H9 (cell line): ENCODE measurements at regions not wholly inside any gene's neighbourhood (a gene's known extent, or its start where the extent isn't known, plus 50 kb on each side); places are given as distances from the start of the nearest gene placed in this dataset.

Source experiments
- DNase-seq: peaks from one replicate; pipeline ENCODE4 v3.0.0-alpha.2; 2017
- H2AFZ ChIP-seq: one replicate; pipeline ENCODE4 v1.6.1; 2013; ENCODE audit warnings: mild to moderate bottlenecking, low read length, control low read depth, moderate library complexity
- H2AK5ac ChIP-seq: 2 replicates; pipeline ENCODE4 v1.6.1; 2013; ENCODE audit warnings: low read length, control low read depth, mixed read lengths; ENCODE audit not compliant: insufficient read length
- H2BK120ac ChIP-seq: one replicate; pipeline ENCODE4 v1.6.1; 2013; ENCODE audit warnings: low read depth, mild to moderate bottlenecking, low read length, control low read depth, inconsistent platforms; ENCODE audit not compliant: poor library complexity, severe bottlenecking
- H2BK12ac ChIP-seq: 2 replicates; pipeline ENCODE4 v1.6.1; 2013; ENCODE audit warnings: low read length, control low read depth, mixed read lengths, low read depth; ENCODE audit not compliant: insufficient read length
- H2BK15ac ChIP-seq: 2 replicates; pipeline ENCODE4 v1.6.1; 2013; ENCODE audit warnings: low read depth, low read length, control low read depth
- H2BK20ac ChIP-seq: one replicate; pipeline ENCODE4 v1.6.1; 2013; ENCODE audit warnings: low read depth, mild to moderate bottlenecking, low read length, control low read depth, inconsistent platforms; ENCODE audit not compliant: poor library complexity, severe bottlenecking
- H2BK5ac ChIP-seq: 2 replicates; pipeline ENCODE4 v1.6.1; 2013; ENCODE audit warnings: low read length, control low read depth, mixed read lengths; ENCODE audit not compliant: insufficient read length
- H3K14ac ChIP-seq: 2 replicates; pipeline ENCODE4 v1.6.1; 2013; ENCODE audit warnings: low read length, control low read depth; ENCODE audit not compliant: insufficient read depth
- H3K18ac ChIP-seq: 2 replicates; pipeline ENCODE4 v1.6.1; 2013; ENCODE audit warnings: low read depth, mild to moderate bottlenecking, mixed read lengths, low read length, control low read depth; ENCODE audit not compliant: insufficient read length
- H3K23ac ChIP-seq: 2 replicates; pipeline ENCODE4 v1.6.1; 2013; ENCODE audit warnings: low read length, control low read depth, mixed read lengths, low read depth; ENCODE audit not compliant: insufficient read length
- H3K23me2 ChIP-seq: 2 replicates; pipeline ENCODE4 v1.6.1; 2013; ENCODE audit warnings: low read depth, mild to moderate bottlenecking, mixed read lengths, low read length, control low read depth; ENCODE audit not compliant: insufficient read length, poor library complexity, severe bottlenecking
- H3K27ac ChIP-seq: 2 replicates; pipeline ENCODE4 v1.5.1; 2013; ENCODE audit warnings: low read length, control low read depth, mixed read lengths, low read depth; ENCODE audit not compliant: insufficient read length
- H3K27me3 ChIP-seq: 2 replicates; pipeline ENCODE4 v1.6.1; 2013; ENCODE audit warnings: low read length, control low read depth, inconsistent platforms; ENCODE audit not compliant: insufficient read depth
- H3K4ac ChIP-seq: 2 replicates; pipeline ENCODE4 v1.6.1; 2013; ENCODE audit warnings: low read depth, mild to moderate bottlenecking, control low read depth, inconsistent platforms, low read length, moderate library complexity
- H3K4me1 ChIP-seq: 2 replicates; pipeline ENCODE4 v1.6.1; 2013; ENCODE audit warnings: low read length, control low read depth, inconsistent platforms; ENCODE audit not compliant: insufficient read depth
- H3K4me2 ChIP-seq: 2 replicates; pipeline ENCODE4 v1.6.1; 2013; ENCODE audit warnings: low read length, control low read depth, mixed read lengths; ENCODE audit not compliant: insufficient read length, insufficient read depth
- H3K56ac ChIP-seq: 2 replicates; pipeline ENCODE4 v1.6.1; 2013; ENCODE audit warnings: low read depth, mild to moderate bottlenecking, mixed read lengths, low read length, control low read depth; ENCODE audit not compliant: insufficient read length
- H3K79me1 ChIP-seq: 2 replicates; pipeline ENCODE4 v1.6.1; 2013; ENCODE audit warnings: low read depth, mild to moderate bottlenecking, moderate library complexity, low read length, control low read depth, inconsistent platforms; ENCODE audit not compliant: insufficient read depth, poor library complexity, severe bottlenecking
- H3K79me2 ChIP-seq: 2 replicates; pipeline ENCODE4 v1.6.1; 2013; ENCODE audit warnings: low read length, control low read depth, inconsistent platforms; ENCODE audit not compliant: insufficient read depth
- H3K9ac ChIP-seq: 2 replicates; pipeline ENCODE4 v1.6.1; 2013; ENCODE audit warnings: low read length, control low read depth, mixed read lengths; ENCODE audit not compliant: insufficient read length; ENCODE audit errors: extremely low read depth
- H3K9me3 ChIP-seq: one replicate; pipeline ENCODE4 v1.6.1; 2013; ENCODE audit warnings: low read depth, low read length, inconsistent platforms; ENCODE audit not compliant: control insufficient read depth
- H3T11ph ChIP-seq: one replicate; pipeline ENCODE4 v1.6.1; 2013; ENCODE audit warnings: mild to moderate bottlenecking, low read length, control low read depth, inconsistent platforms
- H4K20me1 ChIP-seq: one replicate; pipeline ENCODE4 v1.6.1; 2013; ENCODE audit not compliant: control insufficient read depth, insufficient read length, insufficient read depth
- H4K5ac ChIP-seq: 2 replicates; pipeline ENCODE4 v1.6.1; 2013; ENCODE audit warnings: low read depth, mild to moderate bottlenecking, mixed read lengths, low read length, control low read depth; ENCODE audit not compliant: insufficient read length
- H4K8ac ChIP-seq: replicated peaks from 2 replicates; pipeline ENCODE4 v1.6.1; 2013; ENCODE audit warnings: low read length, control low read depth, mixed read lengths, low read depth; ENCODE audit not compliant: insufficient read length
- H4K91ac ChIP-seq: 2 replicates; pipeline ENCODE4 v1.6.1; 2013; ENCODE audit warnings: low read depth, mild to moderate bottlenecking, moderate library complexity, mixed read lengths, low read length, control low read depth; ENCODE audit not compliant: insufficient read length
- H3K27ac Mint-ChIP-seq, 3 experiments: 2 replicates in 2 of 3; 3 replicates in 1 of 3; pipeline ENCODE4 v1.8.0; 2020 to 2021; ENCODE audit warnings: mixed read lengths in 3 of 3, mild to moderate bottlenecking in 1 of 3, moderate library complexity in 1 of 3
- H3K27me3 Mint-ChIP-seq: 2 replicates; pipeline ENCODE4 v1.8.0; 2021; ENCODE audit warnings: low read depth, mild to moderate bottlenecking, moderate library complexity, mixed read lengths
- H3K36me3 Mint-ChIP-seq, 3 experiments: 2 replicates in 2 of 3; 3 replicates in 1 of 3; pipeline ENCODE4 v1.8.0; 2020 to 2021; ENCODE audit warnings: low read depth in 3 of 3, mixed read lengths in 3 of 3; ENCODE audit not compliant: insufficient read depth in 1 of 3
- H3K4me1 Mint-ChIP-seq, 2 experiments: 2 replicates each; pipeline ENCODE4 v1.8.0; 2020; ENCODE audit warnings: mixed read lengths in 2 of 2
- H3K4me3 Mint-ChIP-seq, 2 experiments: 2 replicates in 1 of 2; 3 replicates in 1 of 2; pipeline ENCODE4 v1.8.0; 2020 to 2021; ENCODE audit warnings: mild to moderate bottlenecking in 2 of 2, mixed read lengths in 2 of 2, moderate library complexity in 1 of 2
- H3K9me3 Mint-ChIP-seq, 2 experiments: 2 replicates in 1 of 2; 3 replicates in 1 of 2; pipeline ENCODE4 v1.8.0; 2020; ENCODE audit warnings: mild to moderate bottlenecking in 2 of 2, mixed read lengths in 2 of 2, moderate library complexity in 1 of 2
- CTCF ChIP-seq: fragments of 200-600 bp; sonication (generic); conservative IDR thresholded peaks from 3 replicates; pipeline ENCODE4 v1.8.0; 2021; ENCODE audit warnings: antibody characterized with exemption, mild to moderate bottlenecking
- WGBS: extraction: QIAGEN DNeasy Blood & Tissue Kit; methylation state at CpG from one replicate; pipeline ENCODE4 v1.1.7; 2013; ENCODE audit warnings: missing lambda C conversion rate, low lambda C conversion rate, mixed read lengths; ENCODE audit not compliant: insufficient read length; ENCODE audit errors: extremely low coverage; 5-methylcytosine and 5-hydroxymethylcytosine counted together

GRCh38 chr1:219555031-219555692, 57.7 kb downstream of the ZC3H11B start:
- Histone ChIP-seq H2AFZ (no peak overlapping the region), H3K27me3 (no peaks in the 10 kb centered on the region), H3K9me3 (no peaks in the 10 kb centered on the region), H3T11ph (no peak overlapping the region), H4K91ac (no peak overlapping the region), H3K4me2 (no peak overlapping the region), H3K56ac (no peak overlapping the region), H2BK12ac (no peak overlapping the region), H2BK120ac (no peak overlapping the region), H3K23me2 (no peaks in the 10 kb centered on the region), H2BK5ac (no peak overlapping the region), H2AK5ac (no peak overlapping the region), H3K9ac (no peak overlapping the region), H3K23ac (no peak overlapping the region), H4K8ac (no peak overlapping the region), H3K14ac (no peak overlapping the region), H3K27ac (no peak overlapping the region), H3K4ac (no peak overlapping the region), H3K79me1 (no peaks in the 10 kb centered on the region), H3K18ac (no peak overlapping the region), H3K79me2 (no peaks in the 10 kb centered on the region), H4K5ac (no peak overlapping the region), H4K20me1 (no peaks in the 10 kb centered on the region), H2BK20ac (no peak overlapping the region), H2BK15ac (no peak overlapping the region), H3K4me1 (no peaks in the 10 kb centered on the region)
- H3K27me3 Mint-ChIP-seq = peaks cover 1% of the 10 kb centered on the region; the same call in 1 of the 2 replicates
- TF ChIP-seq CTCF = no peak
- DNase-seq = peak; percentile 73
- peak overlapping the region in 1 of 3 experiments; percentile 91; a peak in 2 of 7 replicates for H3K27ac Mint-ChIP-seq
- WGBS = no CpG with 5 or more reads among the region's 7 CpGs
- no peak overlapping the region for H3K4me3 Mint-ChIP-seq
- peaks cover 27 to 29% of the 10 kb centered on the region in 2 experiments for H3K4me1 Mint-ChIP-seq
- no peaks in the 10 kb centered on the region for H3K9me3 Mint-ChIP-seq
- H3K36me3 Mint-ChIP-seq = no peaks in the 10 kb centered on the region
